ENCODE measurements at regions not wholly inside any gene's neighbourhood (a gene's known extent, or its start where the extent isn't known, plus 50 kb on each side); places are given as distances from the start of the nearest gene placed in this dataset.

GRCh38 chr16:73499276-73499675 lies 451.3 kb upstream of the ZFHX3 start:
- intact Hi-C loops (cut with DNase I) = no loop called here

GRCh38 chr16:73485880-73486279 lies 438.0 kb upstream of the ZFHX3 start:
- intact Hi-C loops (cut with DNase I) = no loop called here
- no peak for DNase-seq

More at GRCh38 chr16:73499276-73499675, 451.3 kb upstream of the ZFHX3 start:
- no peak for DNase-seq

DNA sequence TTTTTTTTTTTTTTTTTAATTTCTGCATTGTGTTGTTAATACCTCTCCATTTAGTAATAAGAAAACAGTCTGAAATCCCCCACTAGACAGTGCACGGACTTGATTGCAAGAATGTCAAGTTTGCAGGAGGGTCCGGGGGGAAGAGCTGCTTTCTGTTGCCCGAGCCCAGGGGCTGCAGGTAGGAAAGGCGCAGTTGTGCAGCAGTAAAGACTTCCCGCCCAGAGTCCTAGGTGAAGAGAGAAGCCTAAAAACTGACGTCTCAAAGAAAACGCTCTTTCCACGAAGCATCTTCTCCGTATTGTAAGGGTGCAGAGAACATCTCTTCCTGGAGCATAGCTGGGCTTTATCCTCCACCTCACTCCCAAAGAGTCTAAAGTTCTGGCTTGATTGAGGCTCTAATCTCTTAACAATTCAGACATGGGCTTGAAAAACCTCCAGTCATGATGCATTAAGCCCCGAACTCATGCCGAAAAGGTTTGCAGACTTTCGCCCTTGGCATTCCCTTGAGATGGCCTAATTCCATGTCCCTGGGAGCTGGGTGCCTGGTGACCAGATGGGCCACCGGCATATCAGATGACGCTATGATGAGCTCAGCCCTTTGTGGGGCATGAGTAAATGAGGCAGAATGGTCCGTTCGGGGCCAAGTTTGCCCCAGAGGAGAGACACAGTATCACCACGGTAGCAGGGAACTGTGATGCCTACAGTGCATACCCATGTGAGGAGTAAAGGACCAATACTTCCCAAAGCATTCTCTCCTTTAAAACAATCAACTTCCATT lies 436.2 kb upstream of the ZFHX3 start:
- peak in 1 of 42 donors; percentile 25 for DNase-seq
- intact Hi-C loops (cut with DNase I) = no loop called here

- DNase-seq = peak in 1 of 42 donors; percentile 33
- intact Hi-C loops (cut with DNase I) = no loop called here
These were observed 435.3 kb upstream of the ZFHX3 start for GRCh38 chr16:73483076-73483791.

- intact Hi-C loops (cut with DNase I) = no loop called here
These were observed 434.4 kb upstream of the ZFHX3 start for GRCh38 chr16:73482310-73482709.

DNA sequence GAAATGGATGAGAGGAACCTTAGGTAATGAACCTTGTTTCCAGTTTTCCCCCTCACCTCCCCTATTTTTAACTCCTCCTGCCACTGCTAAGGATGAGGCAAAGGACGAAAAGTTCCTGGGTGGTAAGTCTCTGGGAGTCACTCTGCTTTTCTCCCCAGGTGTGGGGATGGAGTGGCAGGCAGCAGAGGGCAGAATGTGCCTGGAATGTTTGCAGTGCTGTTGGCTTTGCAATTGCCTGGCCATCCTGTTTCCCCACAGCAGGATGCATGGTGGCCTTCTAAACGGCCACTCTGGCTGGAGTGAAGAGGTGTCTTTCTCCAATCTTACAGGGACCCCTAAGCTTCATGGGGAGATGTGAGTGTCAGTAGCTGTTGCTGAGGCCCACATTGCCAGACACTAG lies 432.5 kb upstream of the ZFHX3 start:
- DNase-seq = peak in 1 of 42 donors; percentile 13
- intact Hi-C loops (cut with DNase I) = no loop called here

More at GRCh38 chr16:73482310-73482709, 434.4 kb upstream of the ZFHX3 start:
- peak in 1 of 42 donors; percentile 22 for DNase-seq

GRCh38 chr16:73473713-73474112 lies 425.8 kb upstream of the ZFHX3 start:
- intact Hi-C loops (cut with DNase I) = no loop called here
- no peak for DNase-seq

- intact Hi-C loops (cut with DNase I) = no loop called here
- DNase-seq = no peak
These were observed 416.9 kb upstream of the ZFHX3 start for GRCh38 chr16:73464834-73465233.

DNA sequence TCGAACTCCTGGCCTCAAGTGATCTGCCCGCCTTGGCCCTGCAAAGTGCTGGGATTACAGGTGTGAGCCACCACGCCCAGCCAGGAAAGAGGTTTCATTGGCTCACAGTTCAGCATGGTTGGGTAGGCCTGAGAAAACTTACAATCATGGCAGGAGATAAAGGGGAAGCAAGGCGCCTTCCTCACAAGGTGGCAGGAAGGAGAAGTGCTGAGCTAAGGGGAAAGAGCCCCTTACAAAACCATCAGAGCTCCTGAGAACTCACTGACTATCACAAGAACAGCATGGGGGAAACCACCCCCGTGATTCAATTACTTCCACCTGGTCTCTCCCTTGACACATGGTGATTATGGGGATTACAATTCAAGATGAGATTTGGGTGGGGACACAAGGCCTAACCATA lies 411.7 kb upstream of the ZFHX3 start:
- intact Hi-C loops (cut with DNase I) = no loop called here

GRCh38 chr16:73457851-73458250 lies 409.9 kb upstream of the ZFHX3 start:
- intact Hi-C loops (cut with DNase I) = no loop called here
- DNase-seq = peak in 1 of 42 donors; percentile 18

More for the DNA sequence above, 411.7 kb upstream of the ZFHX3 start:
- no peak for DNase-seq

DNA sequence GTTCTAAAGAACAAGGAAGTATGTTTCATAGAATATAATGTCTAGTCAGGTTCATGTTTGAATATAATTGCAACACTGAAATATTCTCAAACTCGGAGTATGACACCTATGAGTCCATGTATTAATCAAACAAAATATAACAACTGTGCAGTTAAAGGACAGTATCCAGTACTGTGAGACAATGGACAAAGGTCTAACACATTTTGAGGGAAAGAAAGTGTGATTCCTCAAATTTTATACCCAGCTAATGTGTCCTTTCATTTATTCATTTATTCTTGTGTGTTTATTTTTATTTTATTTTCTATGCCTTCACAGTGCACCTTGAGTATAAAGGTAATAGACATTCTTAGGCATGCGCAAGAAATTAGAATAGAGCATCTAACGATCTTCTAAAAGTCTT lies 401.0 kb upstream of the ZFHX3 start:
- DNase-seq = no peak
- intact Hi-C loops (cut with DNase I) = no loop called here

- DNase-seq = no peak
- intact Hi-C loops (cut with DNase I) = no loop called here
These were observed 399.9 kb upstream of the ZFHX3 start for GRCh38 chr16:73447846-73448245.

GRCh38 chr16:73434621-73435020 lies 386.7 kb upstream of the ZFHX3 start:
- intact Hi-C loops (cut with DNase I) = no loop called here

GRCh38 chr16:73433731-73434307 lies 385.9 kb upstream of the ZFHX3 start:
- intact Hi-C loops (cut with DNase I) = no loop called here
- DNase-seq = no peak

More at GRCh38 chr16:73434621-73435020, 386.7 kb upstream of the ZFHX3 start:
- DNase-seq = no peak

- intact Hi-C loops (cut with DNase I) = no loop called here
- DNase-seq = peak in 31 of 42 donors; percentile 5 to 74 (median 32)
These were observed 385.2 kb upstream of the ZFHX3 start for GRCh38 chr16:73432850-73433730.

DNA sequence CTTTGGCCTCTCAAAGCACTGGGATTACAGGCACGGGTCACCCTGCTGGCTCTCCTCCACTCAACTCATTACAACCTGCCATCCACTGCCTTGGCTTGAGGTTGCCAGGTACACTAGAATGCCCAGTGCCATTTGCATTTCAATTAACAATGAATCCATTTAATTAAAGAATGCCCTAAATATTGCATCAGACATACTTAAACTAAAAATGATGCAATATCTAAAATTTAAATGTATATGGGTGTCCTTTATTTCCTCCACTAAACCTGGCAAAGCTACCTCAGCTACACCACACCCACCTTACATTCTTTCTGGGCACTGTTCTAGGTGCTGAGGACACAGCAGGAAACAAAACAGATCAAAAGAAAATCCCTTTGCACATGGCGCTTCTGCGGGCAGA lies 382.2 kb upstream of the ZFHX3 start:
- intact Hi-C loops (cut with DNase I) = no loop called here
- DNase-seq = no peak

GRCh38 chr16:73428121-73428520 lies 380.2 kb upstream of the ZFHX3 start:
- intact Hi-C loops (cut with DNase I) = no loop called here
- DNase-seq = no peak

GRCh38 chr16:73427164-73427563 lies 379.2 kb upstream of the ZFHX3 start:
- no peak for DNase-seq

More at GRCh38 chr16:73427164-73427563, 379.2 kb upstream of the ZFHX3 start:
- intact Hi-C loops (cut with DNase I) = no loop called here
